ENCODE measurements at regions not wholly inside any gene's neighbourhood (a gene's known extent, or its start where the extent isn't known, plus 50 kb on each side); places are given as distances from the start of the nearest gene placed in this dataset.

DNA sequence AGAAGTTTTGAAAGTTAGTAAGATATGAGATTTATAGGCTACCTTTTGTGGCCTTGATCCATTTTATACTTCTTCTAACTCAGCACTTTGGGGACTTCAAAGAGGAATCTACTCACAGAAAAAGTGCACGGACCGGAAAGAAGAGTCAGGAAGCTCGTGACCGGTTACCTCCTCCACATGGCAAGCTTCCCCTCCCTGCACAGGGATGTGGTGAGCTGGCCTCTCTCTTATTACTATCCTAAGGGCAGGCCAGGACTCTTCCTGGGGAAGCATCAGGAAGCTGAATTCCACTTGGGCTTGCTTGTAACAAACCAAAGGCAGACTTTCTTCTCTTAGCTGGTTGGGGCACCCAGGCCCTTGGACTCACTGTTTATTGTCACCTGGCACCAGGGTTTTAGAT, 170.8 kb upstream of the GLI3 start:
- no peaks in the 10 kb centered on the region for H3K4me1 Mint-ChIP-seq
- no peaks in the 10 kb centered on the region for H3K36me3 Mint-ChIP-seq
- no peak for DNase-seq
- Histone ChIP-seq H3K4me3 (ENCODE audit: low read depth, low read length) (no peak overlapping the region), H3K4me1 (ENCODE audit: control insufficient read depth, insufficient read depth, low read length, poor library complexity, severe bottlenecking) (no peaks in the 10 kb centered on the region), H3K27ac (ENCODE audit: insufficient read depth, low read length, poor library complexity, severe bottlenecking) (no peak overlapping the region), H3K9me3 (ENCODE audit: control insufficient read depth in 2 of 2, low read length in 2 of 2) (no peaks in the 10 kb centered on the region), H3K27me3 (ENCODE audit: control insufficient read depth, insufficient read depth, low read length) (no peaks in the 10 kb centered on the region), H3K36me3 (ENCODE audit: control insufficient read depth, insufficient read depth, low read length) (no peaks in the 10 kb centered on the region)
- no peak overlapping the region for H3K4me3 Mint-ChIP-seq
- H3K27me3 Mint-ChIP-seq, result no peaks in the 10 kb centered on the region
- no peak for ATAC-seq (ENCODE audit: low read depth in 2 of 2)
- H3K9me3 Mint-ChIP-seq, result peaks cover 0 to 2% (median 0%) of the 10 kb centered on the region in 7 donors
- no peak overlapping the region for H3K27ac Mint-ChIP-seq

DNA sequence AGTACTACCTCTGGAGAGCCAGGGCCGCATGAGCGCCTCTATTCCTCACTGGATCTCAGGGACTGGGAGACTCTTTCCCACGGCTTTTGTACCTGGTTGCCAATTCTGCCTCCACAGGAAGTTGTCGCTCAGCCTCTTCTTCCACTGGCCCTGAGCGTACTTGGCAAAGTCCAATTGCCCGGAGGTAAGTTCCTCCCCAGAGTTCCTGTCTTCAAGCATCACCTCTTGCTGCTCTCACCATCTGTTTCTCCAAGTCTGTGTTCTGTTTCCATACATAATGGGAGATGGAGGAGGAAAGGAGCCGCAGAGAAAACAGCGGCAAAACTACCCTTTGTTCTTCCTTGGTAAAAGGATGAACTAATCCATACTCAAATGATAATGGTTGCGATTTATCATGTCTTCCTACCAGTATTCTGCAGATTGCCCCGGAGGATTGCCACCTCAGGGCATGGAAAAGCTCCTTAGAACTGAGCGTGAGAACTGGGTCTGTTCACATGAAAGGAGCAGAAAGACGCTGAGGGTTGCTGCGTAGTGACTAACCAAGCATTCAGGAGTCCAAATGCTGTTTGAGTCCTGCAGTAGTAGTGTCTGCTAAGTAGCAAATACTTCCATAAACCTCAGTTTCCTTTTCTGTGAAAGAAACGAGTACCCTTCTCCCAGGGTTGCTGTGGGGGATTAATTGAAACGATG, 170.2 kb upstream of the GLI3 start:
- H3K9me3 ChIP-seq (ENCODE audit: control insufficient read depth in 2 of 2, low read length in 2 of 2), result no peaks in the 10 kb centered on the region
- Mint-ChIP-seq H3K27ac (no peak overlapping the region), H3K4me1 (no peaks in the 10 kb centered on the region), H3K9me3 (peaks cover 0 to 2% (median 0%) of the 10 kb centered on the region in 7 donors), H3K27me3 (no peaks in the 10 kb centered on the region), H3K4me3 (no peak overlapping the region), H3K36me3 (no peaks in the 10 kb centered on the region)
- H3K4me1 ChIP-seq (ENCODE audit: control insufficient read depth, insufficient read depth, low read length, poor library complexity, severe bottlenecking), result no peaks in the 10 kb centered on the region
- DNase-seq, result no peak
- H3K27me3 ChIP-seq (ENCODE audit: control insufficient read depth, insufficient read depth, low read length), result no peaks in the 10 kb centered on the region
- no peak for ATAC-seq (ENCODE audit: low read depth in 2 of 2)
- no peaks in the 10 kb centered on the region for H3K36me3 ChIP-seq (ENCODE audit: control insufficient read depth, insufficient read depth, low read length)
- H3K27ac ChIP-seq (ENCODE audit: insufficient read depth, low read length, poor library complexity, severe bottlenecking), result no peak overlapping the region
- no peak overlapping the region for H3K4me3 ChIP-seq (ENCODE audit: low read depth, low read length)

DNA sequence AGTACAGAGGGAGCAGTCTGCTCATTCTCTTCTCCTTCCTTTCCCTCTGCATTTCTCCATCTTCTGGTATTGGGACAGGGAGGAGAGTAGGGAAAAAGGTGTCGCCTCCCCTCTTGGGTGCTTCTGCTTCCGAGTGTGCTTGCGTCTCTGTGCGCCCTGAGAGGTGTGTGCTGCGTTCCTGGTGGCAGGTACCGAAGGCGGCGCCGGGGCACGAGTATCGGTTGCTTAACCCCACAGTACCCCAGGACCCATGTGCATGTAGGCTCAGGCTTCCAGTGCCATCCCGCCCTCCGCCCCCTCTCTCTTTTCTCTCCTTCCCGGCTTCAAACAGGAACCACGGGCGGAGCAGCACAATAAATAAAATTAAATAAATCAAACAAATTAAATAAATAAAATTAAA, 169.3 kb upstream of the GLI3 start:
- no peaks in the 10 kb centered on the region for H3K9me3 ChIP-seq (ENCODE audit: control insufficient read depth in 2 of 2, low read length in 2 of 2)
- Mint-ChIP-seq H3K27ac (no peak overlapping the region), H3K9me3 (peaks cover 0 to 2% (median 0%) of the 10 kb centered on the region in 7 donors), H3K4me3 (no peak overlapping the region), H3K36me3 (no peaks in the 10 kb centered on the region), H3K27me3 (no peaks in the 10 kb centered on the region), H3K4me1 (no peaks in the 10 kb centered on the region)
- no peak overlapping the region for H3K27ac ChIP-seq (ENCODE audit: insufficient read depth, low read length, poor library complexity, severe bottlenecking)
- H3K4me3 ChIP-seq (ENCODE audit: low read depth, low read length), result no peak overlapping the region
- H3K4me1 ChIP-seq (ENCODE audit: control insufficient read depth, insufficient read depth, low read length, poor library complexity, severe bottlenecking), result no peaks in the 10 kb centered on the region
- no peak for DNase-seq
- H3K27me3 ChIP-seq (ENCODE audit: control insufficient read depth, insufficient read depth, low read length), result no peaks in the 10 kb centered on the region
- no peaks in the 10 kb centered on the region for H3K36me3 ChIP-seq (ENCODE audit: control insufficient read depth, insufficient read depth, low read length)
- no peak for ATAC-seq (ENCODE audit: low read depth in 2 of 2)

DNA sequence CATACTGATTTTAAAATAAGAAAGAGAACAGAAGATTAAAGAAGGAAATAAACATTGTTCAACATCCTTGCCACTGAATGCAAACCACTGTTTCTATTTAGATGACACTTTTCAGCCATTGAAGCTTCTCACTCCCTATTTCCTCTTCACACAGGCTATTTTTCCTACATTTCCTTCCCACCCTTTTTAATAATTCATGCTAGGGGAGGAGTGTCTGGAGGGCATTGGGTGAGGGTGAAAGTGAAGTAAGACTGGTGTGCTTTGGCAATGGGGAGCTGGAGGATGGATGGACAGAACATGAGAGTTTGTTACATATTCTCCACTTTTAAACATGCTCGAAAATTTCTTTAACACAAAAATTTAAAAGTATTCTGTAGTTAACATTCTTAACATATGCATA, 168.8 kb upstream of the GLI3 start:
- no peaks in the 10 kb centered on the region for H3K9me3 ChIP-seq (ENCODE audit: control insufficient read depth in 2 of 2, low read length in 2 of 2)
- H3K27me3 ChIP-seq (ENCODE audit: control insufficient read depth, insufficient read depth, low read length), result no peaks in the 10 kb centered on the region
- H3K27ac Mint-ChIP-seq, result no peak overlapping the region
- no peaks in the 10 kb centered on the region for H3K36me3 Mint-ChIP-seq
- H3K4me3 Mint-ChIP-seq, result no peak overlapping the region
- no peak overlapping the region for H3K4me3 ChIP-seq (ENCODE audit: low read depth, low read length)
- ATAC-seq (ENCODE audit: low read depth in 2 of 2), result no peak
- no peak overlapping the region for H3K27ac ChIP-seq (ENCODE audit: insufficient read depth, low read length, poor library complexity, severe bottlenecking)
- DNase-seq, result no peak
- no peaks in the 10 kb centered on the region for H3K4me1 ChIP-seq (ENCODE audit: control insufficient read depth, insufficient read depth, low read length, poor library complexity, severe bottlenecking)
- H3K36me3 ChIP-seq (ENCODE audit: control insufficient read depth, insufficient read depth, low read length), result no peaks in the 10 kb centered on the region
- H3K27me3 Mint-ChIP-seq, result no peaks in the 10 kb centered on the region
- peaks cover 0 to 2% (median 0%) of the 10 kb centered on the region in 7 donors for H3K9me3 Mint-ChIP-seq
- H3K4me1 Mint-ChIP-seq, result no peaks in the 10 kb centered on the region

DNA sequence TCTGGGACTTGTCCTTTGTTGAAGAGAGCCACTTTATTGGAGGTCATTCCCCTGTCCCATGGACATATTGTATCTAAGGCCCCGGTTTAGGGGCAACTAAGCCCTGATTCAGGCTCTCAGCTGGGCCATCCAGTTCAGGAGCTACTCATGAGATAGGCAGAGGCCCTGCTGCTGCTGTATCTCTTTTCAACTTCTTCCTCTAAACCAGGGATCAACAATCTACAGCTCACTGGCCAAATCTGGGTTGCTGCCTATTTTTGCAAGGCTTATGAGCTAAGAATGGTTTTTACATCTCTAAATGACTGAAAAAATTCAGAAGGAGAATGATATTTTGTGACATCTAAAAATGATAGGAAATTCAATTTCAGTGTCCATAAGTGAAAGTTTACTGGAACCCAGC, 166.8 kb upstream of the GLI3 start:
- Histone ChIP-seq H3K4me3 (ENCODE audit: low read depth, low read length) (no peak overlapping the region), H3K27me3 (ENCODE audit: control insufficient read depth, insufficient read depth, low read length) (no peaks in the 10 kb centered on the region), H3K27ac (ENCODE audit: insufficient read depth, low read length, poor library complexity, severe bottlenecking) (no peak overlapping the region), H3K4me1 (ENCODE audit: control insufficient read depth, insufficient read depth, low read length, poor library complexity, severe bottlenecking) (no peaks in the 10 kb centered on the region), H3K36me3 (ENCODE audit: control insufficient read depth, insufficient read depth, low read length) (no peaks in the 10 kb centered on the region), H3K9me3 (ENCODE audit: control insufficient read depth in 2 of 2, low read length in 2 of 2) (no peaks in the 10 kb centered on the region)
- Mint-ChIP-seq H3K9me3 (peaks cover 0 to 2% (median 0%) of the 10 kb centered on the region in 7 donors), H3K27ac (no peak overlapping the region), H3K27me3 (no peaks in the 10 kb centered on the region), H3K4me3 (no peak overlapping the region), H3K4me1 (no peaks in the 10 kb centered on the region), H3K36me3 (no peaks in the 10 kb centered on the region)
- ATAC-seq (ENCODE audit: low read depth in 2 of 2), result no peak
- no peak for DNase-seq

GRCh38 chr7:42400961-42401360, 164.0 kb upstream of the GLI3 start:
- no peak overlapping the region for H3K4me3 Mint-ChIP-seq

DNA sequence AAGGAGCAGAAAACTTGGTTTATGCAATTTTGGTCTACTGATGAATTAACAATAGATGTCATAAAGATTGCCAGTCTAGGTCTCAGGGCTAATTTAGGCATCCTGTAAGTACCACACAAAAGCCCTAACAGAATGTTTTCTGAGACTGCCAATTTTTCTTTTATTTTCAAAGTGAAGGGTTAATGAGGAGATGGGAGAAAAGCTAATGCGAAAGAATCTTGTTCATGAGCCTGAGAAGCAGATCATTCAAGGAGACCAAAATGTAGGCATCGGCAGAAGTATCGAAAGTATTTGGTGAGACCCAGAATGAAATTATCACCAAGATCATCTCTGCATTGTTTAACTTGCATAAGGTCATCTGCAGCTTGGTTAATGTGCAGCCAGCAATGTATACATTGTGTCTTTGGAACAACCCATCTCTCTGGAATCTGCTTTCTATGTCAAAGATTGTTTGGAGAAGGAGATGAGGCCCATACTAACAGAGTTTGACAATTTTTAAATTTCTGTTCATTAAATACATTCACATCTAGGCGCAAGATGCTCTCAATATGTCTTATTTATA, 163.3 kb upstream of the GLI3 start:
- no peaks in the 10 kb centered on the region for H3K4me1 Mint-ChIP-seq
- Histone ChIP-seq H3K4me1 (ENCODE audit: control insufficient read depth, insufficient read depth, low read length, poor library complexity, severe bottlenecking) (no peaks in the 10 kb centered on the region), H3K36me3 (ENCODE audit: control insufficient read depth, insufficient read depth, low read length) (no peaks in the 10 kb centered on the region), H3K4me3 (ENCODE audit: low read depth, low read length) (no peak overlapping the region), H3K27me3 (ENCODE audit: control insufficient read depth, insufficient read depth, low read length) (no peaks in the 10 kb centered on the region), H3K27ac (ENCODE audit: insufficient read depth, low read length, poor library complexity, severe bottlenecking) (no peak overlapping the region), H3K9me3 (ENCODE audit: control insufficient read depth in 2 of 2, low read length in 2 of 2) (no peaks in the 10 kb centered on the region)
- peaks cover 0 to 3% (median 0%) of the 10 kb centered on the region in 7 donors for H3K9me3 Mint-ChIP-seq
- no peaks in the 10 kb centered on the region for H3K27me3 Mint-ChIP-seq
- DNase-seq (no peak), ATAC-seq (ENCODE audit: low read depth in 2 of 2) (no peak)
- no peaks in the 10 kb centered on the region for H3K36me3 Mint-ChIP-seq
- H3K27ac Mint-ChIP-seq, result no peak overlapping the region
- no peak overlapping the region for H3K4me3 Mint-ChIP-seq

More at GRCh38 chr7:42400961-42401360, 164.0 kb upstream of the GLI3 start:
- Mint-ChIP-seq H3K27ac (no peak overlapping the region), H3K9me3 (peaks cover 0 to 3% (median 0%) of the 10 kb centered on the region in 7 donors), H3K36me3 (no peaks in the 10 kb centered on the region), H3K4me1 (no peaks in the 10 kb centered on the region), H3K27me3 (no peaks in the 10 kb centered on the region)
- Histone ChIP-seq H3K27ac (ENCODE audit: insufficient read depth, low read length, poor library complexity, severe bottlenecking) (no peak overlapping the region), H3K36me3 (ENCODE audit: control insufficient read depth, insufficient read depth, low read length) (no peaks in the 10 kb centered on the region), H3K9me3 (ENCODE audit: control insufficient read depth in 2 of 2, low read length in 2 of 2) (no peaks in the 10 kb centered on the region), H3K4me1 (ENCODE audit: control insufficient read depth, insufficient read depth, low read length, poor library complexity, severe bottlenecking) (no peaks in the 10 kb centered on the region), H3K4me3 (ENCODE audit: low read depth, low read length) (no peak overlapping the region), H3K27me3 (ENCODE audit: control insufficient read depth, insufficient read depth, low read length) (no peaks in the 10 kb centered on the region)
- ATAC-seq (ENCODE audit: low read depth in 2 of 2) (no peak), DNase-seq (no peak)

DNA sequence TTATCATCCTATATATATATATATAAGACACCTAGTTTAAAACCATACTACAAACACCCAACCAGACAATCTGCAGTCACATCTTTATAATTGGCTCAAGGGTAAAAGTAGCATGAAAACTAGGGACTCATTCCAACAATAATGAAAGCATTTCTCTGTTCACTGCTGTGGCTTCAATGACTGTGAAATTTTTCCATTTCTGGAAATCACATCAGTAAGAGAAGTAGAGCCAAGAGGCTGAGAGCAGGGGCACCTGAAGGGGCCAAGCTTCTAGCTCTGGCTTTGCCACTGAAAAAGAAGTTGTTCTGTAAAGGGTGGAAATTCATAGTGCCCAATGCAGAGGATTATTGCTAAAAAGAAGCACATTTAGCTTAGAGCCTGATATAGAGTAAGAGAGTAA, 158.6 kb upstream of the GLI3 start:
- no peaks in the 10 kb centered on the region for H3K27me3 ChIP-seq (ENCODE audit: control insufficient read depth, insufficient read depth, low read length)
- Mint-ChIP-seq H3K27me3 (no peaks in the 10 kb centered on the region), H3K36me3 (no peaks in the 10 kb centered on the region), H3K9me3 (peaks cover 0 to 3% (median 0%) of the 10 kb centered on the region in 7 donors), H3K4me1 (no peaks in the 10 kb centered on the region), H3K4me3 (no peak overlapping the region), H3K27ac (no peak overlapping the region)
- DNase-seq (no peak), ATAC-seq (ENCODE audit: low read depth in 2 of 2) (no peak)
- H3K9me3 ChIP-seq (ENCODE audit: control insufficient read depth in 2 of 2, low read length in 2 of 2), result no peaks in the 10 kb centered on the region
- H3K4me3 ChIP-seq (ENCODE audit: low read depth, low read length), result no peak overlapping the region
- no peaks in the 10 kb centered on the region for H3K4me1 ChIP-seq (ENCODE audit: control insufficient read depth, insufficient read depth, low read length, poor library complexity, severe bottlenecking)
- H3K27ac ChIP-seq (ENCODE audit: insufficient read depth, low read length, poor library complexity, severe bottlenecking), result no peak overlapping the region
- H3K36me3 ChIP-seq (ENCODE audit: control insufficient read depth, insufficient read depth, low read length), result no peaks in the 10 kb centered on the region

All from CD4-positive, CD25-positive, alpha-beta regulatory T cell (primary cell).